HG03565 (cell line): ENCODE measurements at regions not wholly inside any gene's neighbourhood (a gene's known extent, or its start where the extent isn't known, plus 50 kb on each side); places are given as distances from the start of the nearest gene placed in this dataset.
"Not testable (repeated sequence)": the region's sequence is repeated elsewhere in the genome, so short reads cannot be mapped to it uniquely, and the experiment has no call there.

ENCODE experiments used
- ATAC-seq: cut with Tn5 transposase; IDR thresholded peaks from one replicate; pipeline ENCODE4 v1.9.1; 2021; ENCODE audit warnings: mild to moderate bottlenecking, moderate library complexity; ENCODE audit not compliant: unreplicated experiment

- ATAC-seq: no peak
Observed at GRCh38 chr5:94027145-94027544, 285.7 kb upstream of the POU5F2 start.

GRCh38 chr5:94025788-94026473, 284.5 kb upstream of the POU5F2 start:
- no peak for ATAC-seq

GRCh38 chr5:94024620-94025019, 283.2 kb upstream of the POU5F2 start:
- no peak for ATAC-seq

GRCh38 chr5:94024101-94024500, 282.7 kb upstream of the POU5F2 start:
- ATAC-seq: no peak

GRCh38 chr5:94021246-94021645, 279.8 kb upstream of the POU5F2 start:
- no peak for ATAC-seq

GRCh38 chr5:94017579-94017978, 276.2 kb upstream of the POU5F2 start:
- no peak for ATAC-seq

GRCh38 chr5:94010814-94011213, 269.4 kb upstream of the POU5F2 start:
- ATAC-seq: no peak

GRCh38 chr5:94009161-94009560, 267.8 kb upstream of the POU5F2 start:
- ATAC-seq: no peak

- no peak for ATAC-seq
Observed at GRCh38 chr5:93998951-93999455, 257.6 kb upstream of the POU5F2 start.

- ATAC-seq: no peak
Observed at GRCh38 chr5:93997562-93997961, 256.2 kb upstream of the POU5F2 start.

GRCh38 chr5:93995126-93995621, 253.8 kb upstream of the POU5F2 start:
- ATAC-seq: peak; percentile 63

- ATAC-seq: no peak
Observed at GRCh38 chr5:93993161-93993560, 251.8 kb upstream of the POU5F2 start.

- ATAC-seq: no peak
Observed at GRCh38 chr5:93990504-93991070, 249.2 kb upstream of the POU5F2 start.

- not testable (repeated sequence) for ATAC-seq
Observed at GRCh38 chr5:93985940-93986570, 244.7 kb upstream of the POU5F2 start.

GRCh38 chr5:93978222-93978621, 236.8 kb upstream of the POU5F2 start:
- ATAC-seq: no peak

- ATAC-seq: no peak
Observed at GRCh38 chr5:93967923-93968322, 226.5 kb upstream of the POU5F2 start.

GRCh38 chr5:93964421-93964820, 223.0 kb upstream of the POU5F2 start:
- ATAC-seq: no peak

- ATAC-seq: no peak
Observed at GRCh38 chr5:93960042-93960441, 218.6 kb upstream of the POU5F2 start.

- ATAC-seq: no peak
Observed at GRCh38 chr5:93956006-93956405, 214.6 kb upstream of the POU5F2 start.

GRCh38 chr5:93954421-93955069, 213.1 kb upstream of the POU5F2 start:
- no peak for ATAC-seq

- ATAC-seq: no peak
Observed at GRCh38 chr5:93953442-93953841, 212.0 kb upstream of the POU5F2 start.
